MCF 10A (cell line): ENCODE measurements at regions not wholly inside any gene's neighbourhood (a gene's known extent, or its start where the extent isn't known, plus 50 kb on each side); places are given as distances from the start of the nearest gene placed in this dataset.

Experiments used
- BruUV-seq: library from RNA; stranded (reverse); fragments of 400-500 nt; replicated peaks from 2 replicates; lab custom pipeline; 2021; lab: Mats Ljungman, UMichigan
- CTCF ChIA-PET: fragments of 300-600 bp; sonication (Branson Sonifier 250); formaldehyde crosslinking; extraction: SDS; loops from one replicate; lab custom pipeline; 2021; ENCODE audit warnings: antibody characterized with exemption, inconsistent platforms; lab: Yijun Ruan, JAX
- POLR2A ChIA-PET: fragments of 300-600, 350-650 bp; sonication (Branson Sonifier 250); formaldehyde crosslinking; extraction: SDS; loops from one replicate; lab custom pipeline; 2020; ENCODE audit warnings: antibody characterized with exemption, inconsistent platforms; lab: Yijun Ruan, JAX
- DNase-seq: peaks from one replicate; pipeline ENCODE4 v3.0.0-alpha.2; 2018; ENCODE audit not compliant: unreplicated experiment
- H3K27ac Mint-ChIP-seq: one replicate; pipeline ENCODE4 v1.8.0; 2022; ENCODE audit warnings: mild to moderate bottlenecking, low read depth, mixed read lengths; ENCODE audit not compliant: unreplicated experiment
- H3K27me3 Mint-ChIP-seq: one replicate; pipeline ENCODE4 v1.8.0; 2022; ENCODE audit warnings: mixed read lengths; ENCODE audit not compliant: insufficient read depth, unreplicated experiment
- H3K36me3 Mint-ChIP-seq: one replicate; pipeline ENCODE4 v1.8.0; 2022; ENCODE audit warnings: mild to moderate bottlenecking, moderate library complexity, mixed read lengths; ENCODE audit not compliant: insufficient read depth, unreplicated experiment
- H3K4me1 Mint-ChIP-seq: one replicate; pipeline ENCODE4 v1.8.0; 2022; ENCODE audit warnings: mixed read lengths; ENCODE audit not compliant: insufficient read depth, unreplicated experiment
- H3K4me3 Mint-ChIP-seq: one replicate; pipeline ENCODE4 v1.8.0; 2022; ENCODE audit warnings: mild to moderate bottlenecking, moderate library complexity, mixed read lengths; ENCODE audit not compliant: unreplicated experiment
- H3K9me3 Mint-ChIP-seq: one replicate; pipeline ENCODE4 v1.8.0; 2022; ENCODE audit warnings: mixed read lengths; ENCODE audit not compliant: unreplicated experiment
- CTCF ChIP-seq: fragments of 200-600 bp; IDR thresholded peaks from one replicate; pipeline ENCODE4 v1.8.0; 2022; ENCODE audit warnings: antibody characterized with exemption, mild to moderate bottlenecking; ENCODE audit not compliant: unreplicated experiment
- intact Hi-C: fragments of 100-400 bp; cut with micrococcal nuclease; formaldehyde crosslinking; loops from 2 replicates; pipeline ENCODE4 v1.14.1; 2022

DNA sequence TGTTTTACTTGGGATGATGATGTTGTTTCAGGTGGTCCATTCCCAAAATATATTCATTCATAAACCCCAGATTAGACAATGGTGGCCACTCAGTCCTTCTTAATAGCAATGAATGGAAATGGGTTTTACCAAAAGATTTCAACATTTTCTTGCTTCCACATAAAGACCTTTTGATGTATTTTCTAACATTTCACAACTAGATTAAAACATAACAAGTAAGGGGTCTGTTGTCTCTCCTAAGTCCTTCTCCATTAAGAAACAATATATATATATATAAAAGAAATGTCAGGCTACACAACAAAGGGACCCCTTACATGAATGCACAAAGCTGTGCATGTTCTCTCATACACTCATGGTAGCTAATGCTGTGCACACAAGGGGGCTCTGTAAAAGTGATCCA lies 176.4 kb downstream of the ANXA2 start:
- H3K36me3 Mint-ChIP-seq = no peaks in the 10 kb centered on the region
- H3K4me3 Mint-ChIP-seq = no peak overlapping the region
- no peaks in the 10 kb centered on the region for H3K9me3 Mint-ChIP-seq
- TF ChIP-seq CTCF = no peak
- H3K27ac Mint-ChIP-seq = no peak overlapping the region
- no TSS peak for BruUV-seq
- CTCF ChIA-PET = interaction anchor here (0.5 to 0.7 kb wide), 2 partner anchors 11 to 118 kb away, joined by 3 read pairs; no protein-coding TSS in a partner anchor
- intact Hi-C loops = no loop called here
- DNase-seq = no peak
- H3K4me1 Mint-ChIP-seq = peaks cover 6% of the 10 kb centered on the region
- POLR2A ChIA-PET = no interaction called here
- no peaks in the 10 kb centered on the region for H3K27me3 Mint-ChIP-seq

GRCh38 chr15:60222404-60222803 lies 175.4 kb downstream of the ANXA2 start:
- POLR2A ChIA-PET = interaction anchor here (0.8 to 0.9 kb wide), 2 partner anchors 23 to 561 kb away, joined by 3 read pairs; no protein-coding TSS in a partner anchor

GRCh38 chr15:60223176-60223575 lies 174.6 kb downstream of the ANXA2 start:
- no peaks in the 10 kb centered on the region for H3K36me3 Mint-ChIP-seq
- POLR2A ChIA-PET = interaction anchor here (0.6 to 1.1 kb wide), 3 partner anchors 28 to 96 kb away, joined by 3 read pairs; no protein-coding TSS in a partner anchor
- no peaks in the 10 kb centered on the region for H3K9me3 Mint-ChIP-seq
- H3K4me3 Mint-ChIP-seq = no peak overlapping the region
- CTCF ChIA-PET = interaction anchor here (1.0 to 1.1 kb wide), 3 partner anchors 10 to 75 kb away, joined by 3 to 7 read pairs (median 5); no protein-coding TSS in a partner anchor
- no peaks in the 10 kb centered on the region for H3K27me3 Mint-ChIP-seq
- DNase-seq = no peak
- BruUV-seq = no TSS peak
- intact Hi-C loops = no loop called here
- H3K27ac Mint-ChIP-seq = no peak overlapping the region
- H3K4me1 Mint-ChIP-seq = peaks cover 6% of the 10 kb centered on the region
- TF ChIP-seq CTCF = no peak

More at GRCh38 chr15:60222404-60222803, 175.4 kb downstream of the ANXA2 start:
- TF ChIP-seq CTCF = no peak
- no peak for DNase-seq
- no peaks in the 10 kb centered on the region for H3K27me3 Mint-ChIP-seq
- no peaks in the 10 kb centered on the region for H3K36me3 Mint-ChIP-seq
- peaks cover 6% of the 10 kb centered on the region for H3K4me1 Mint-ChIP-seq
- no peaks in the 10 kb centered on the region for H3K9me3 Mint-ChIP-seq
- no peak overlapping the region for H3K4me3 Mint-ChIP-seq
- CTCF ChIA-PET = interaction anchor here (1.0 kb wide), 2 partner anchors 10 to 76 kb away, joined by 3 to 5 read pairs; no protein-coding TSS in a partner anchor
- intact Hi-C loops = no loop called here
- H3K27ac Mint-ChIP-seq = no peak overlapping the region
- no TSS peak for BruUV-seq

DNA sequence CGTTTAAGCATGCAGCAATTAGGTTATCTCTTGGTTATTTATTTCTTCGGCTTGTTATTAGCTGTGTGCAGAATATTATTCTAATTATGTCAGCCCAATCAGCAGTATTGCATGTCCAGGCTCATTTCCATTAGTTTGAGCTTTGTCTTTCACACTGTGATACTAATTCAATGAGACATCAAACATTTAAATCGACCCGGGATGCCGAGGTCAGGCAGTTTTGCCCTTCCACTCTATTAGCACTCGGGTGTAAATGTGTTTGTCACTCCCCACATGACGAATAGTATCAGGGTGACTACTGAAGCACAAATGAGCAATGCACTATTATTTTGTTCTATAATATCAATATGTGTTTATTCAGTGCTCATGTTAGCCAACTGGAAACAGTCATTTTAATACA lies 170.9 kb downstream of the ANXA2 start:
- TF ChIP-seq CTCF = no peak
- Mint-ChIP-seq H3K9me3 (no peaks in the 10 kb centered on the region), H3K27me3 (peaks cover 11% of the 10 kb centered on the region), H3K4me3 (no peak overlapping the region), H3K36me3 (no peaks in the 10 kb centered on the region), H3K4me1 (no peaks in the 10 kb centered on the region), H3K27ac (no peak overlapping the region)
- DNase-seq = no peak
- ChIA-PET CTCF (no interaction called here), POLR2A (no interaction called here)
- no TSS peak for BruUV-seq
- intact Hi-C loops = no loop called here
